ENCODE measurements at regions not wholly inside any gene's neighbourhood (a gene's known extent, or its start where the extent isn't known, plus 50 kb on each side); places are given as distances from the start of the nearest gene placed in this dataset.

GRCh38 chr6:16851044-16851540 is 89.8 kb upstream of the ATXN1 start:
- ATAC-seq (no peak), DNase-seq (ENCODE audit: low spot score) (no peak)
- Histone ChIP-seq H3K27ac (ENCODE audit: low read depth) (no peak overlapping the region), H3F3A (replicated peaks; ENCODE audit: low read depth) (no peaks in the 10 kb centered on the region), H3K9me2 (ENCODE audit: insufficient read depth) (peaks cover 5% of the 10 kb centered on the region; the same call in 1 of the 2 replicates), H4K20me1 (replicated peaks; ENCODE audit: insufficient read depth) (no peaks in the 10 kb centered on the region), H3K4me1 (ENCODE audit: insufficient read depth) (peaks cover 13% of the 10 kb centered on the region), H3K4me3 (no peak overlapping the region), H2AFZ (no peak overlapping the region; the same call in 1 of the 2 replicates), H3K27me3 (ENCODE audit: insufficient read depth) (no peaks in the 10 kb centered on the region), H3K79me2 (replicated peaks; ENCODE audit: insufficient read depth) (no peaks in the 10 kb centered on the region), H3K36me3 (ENCODE audit: insufficient read depth) (no peaks in the 10 kb centered on the region), H3K4me2 (no peak overlapping the region)
- no peaks in the 10 kb centered on the region for H3K9me3 Mint-ChIP-seq
- H3K27ac Mint-ChIP-seq, result no peak overlapping the region
- no peaks in the 10 kb centered on the region for H3K27me3 Mint-ChIP-seq (ENCODE audit: insufficient read depth, low read depth, poor library complexity)
- no peaks in the 10 kb centered on the region for H3K36me3 Mint-ChIP-seq (ENCODE audit: low read depth)
- TF ChIP-seq NANOG (IDR thresholded peaks at IDR 0.05; ENCODE audit: borderline replicate concordance) (no peak), ETS1 (IDR thresholded peaks at IDR 0.05) (no peak), ZNF331 (CRISPR knock-in tag; IDR thresholded peaks at IDR 0.05; ENCODE audit: low read depth) (no peak), EZH2phosphoT487 (IDR thresholded peaks at IDR 0.05; ENCODE audit: unreplicated experiment) (no peak), POLR2AphosphoS5 (IDR thresholded peaks at IDR 0.05; ENCODE audit: low read depth) (no peak), REST (IDR thresholded peaks at IDR 0.05; ENCODE audit: unreplicated experiment) (no peak), JUNB (IDR thresholded peaks at IDR 0.05; ENCODE audit: unreplicated experiment) (no peak), EZH2 (IDR thresholded peaks at IDR 0.05; ENCODE audit: low read depth, unreplicated experiment) (no peak), ZNF462 (CRISPR knock-in tag; IDR thresholded peaks at IDR 0.05) (no peak), ZNF114 (CRISPR knock-in tag; IDR thresholded peaks at IDR 0.05) (no peak), CREB1 (CRISPR knock-in tag; IDR thresholded peaks at IDR 0.05; ENCODE audit: low read depth) (no peak), CTCF (conservative IDR thresholded peaks at IDR 0.05; ENCODE audit: low read depth in 2 of 2) (no peak), STAT1 (IDR thresholded peaks at IDR 0.05; ENCODE audit: unreplicated experiment) (no peak)
- peaks cover 14% of the 10 kb centered on the region; the same call in 2 of the 3 replicates for H3K4me1 Mint-ChIP-seq
- no peak overlapping the region for H3K4me3 Mint-ChIP-seq

Measured in GM23338 (cell line).